ENCODE measurements at regions not wholly inside any gene's neighbourhood (a gene's known extent, or its start where the extent isn't known, plus 50 kb on each side); places are given as distances from the start of the nearest gene placed in this dataset.

DNA sequence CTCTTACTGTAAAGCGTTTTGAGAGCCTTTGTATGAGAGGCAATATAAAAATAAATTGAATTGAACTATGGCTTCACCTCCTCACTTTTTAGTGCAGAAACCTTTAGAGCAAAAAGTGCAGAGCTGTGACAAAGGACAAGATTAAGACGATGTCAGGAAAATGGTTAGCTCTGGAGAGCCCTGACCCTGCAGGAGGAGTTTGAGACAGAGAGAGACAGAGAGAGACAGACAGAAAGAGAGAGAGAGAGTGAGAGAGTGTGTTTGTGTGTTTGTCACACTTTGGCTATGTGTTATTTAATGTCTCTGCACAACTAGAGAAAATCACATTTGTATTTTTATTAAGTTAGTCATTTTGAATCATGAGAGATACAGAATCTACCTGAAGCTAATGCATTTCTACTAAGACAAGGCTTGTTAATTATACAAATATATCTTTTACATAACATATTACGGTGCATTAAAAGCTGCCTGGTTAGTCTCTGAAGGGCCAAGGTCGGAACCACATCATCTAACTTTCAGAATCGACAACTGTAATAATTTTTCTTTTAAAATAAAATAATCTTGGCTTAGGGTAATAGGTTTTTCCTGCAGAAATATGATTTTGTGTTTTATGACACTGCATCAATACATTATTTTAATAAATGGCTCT lies 423.5 kb upstream of the ZEB2 start:
- no peak for TF ChIP-seq CTCF (IDR thresholded peaks at IDR 0.05)
- Histone ChIP-seq H3K27ac (no peak overlapping the region), H3K4me1 (no peaks in the 10 kb centered on the region)

GRCh38 chr2:144942516-144943256 lies 422.8 kb upstream of the ZEB2 start:
- H3K4me2 ChIP-seq (ENCODE audit: low read length): no peak overlapping the region
- no peaks in the 10 kb centered on the region for H3K27me3 ChIP-seq (ENCODE audit: control insufficient read depth, insufficient read depth, low read length)
- no peaks in the 10 kb centered on the region for H3K4me1 ChIP-seq
- no peaks in the 10 kb centered on the region for H3K79me2 ChIP-seq
- TF ChIP-seq CTCF (IDR thresholded peaks at IDR 0.05): no peak
- H3K27ac ChIP-seq: no peak overlapping the region
- no peak overlapping the region for H3K9ac ChIP-seq
- no peak overlapping the region for H2AFZ ChIP-seq
- no peaks in the 10 kb centered on the region for H3K36me3 ChIP-seq (ENCODE audit: control insufficient read depth, insufficient read depth, low read length)
- H3K4me3 ChIP-seq (ENCODE audit: low read depth, low read length): no peak overlapping the region
- no peaks in the 10 kb centered on the region for H3K9me3 ChIP-seq (ENCODE audit: control insufficient read depth, low read length)

More for the DNA sequence above, 423.5 kb upstream of the ZEB2 start:
- no peak overlapping the region for H3K4me3 ChIP-seq (ENCODE audit: low read depth, low read length)
- no peaks in the 10 kb centered on the region for H3K9me3 ChIP-seq (ENCODE audit: control insufficient read depth, low read length)
- H3K9ac ChIP-seq: no peak overlapping the region
- no peak overlapping the region for H2AFZ ChIP-seq
- H3K79me2 ChIP-seq: no peaks in the 10 kb centered on the region
- no peaks in the 10 kb centered on the region for H3K36me3 ChIP-seq (ENCODE audit: control insufficient read depth, insufficient read depth, low read length)
- no peaks in the 10 kb centered on the region for H3K27me3 ChIP-seq (ENCODE audit: control insufficient read depth, insufficient read depth, low read length)
- no peak overlapping the region for H3K4me2 ChIP-seq (ENCODE audit: low read length)

DNA sequence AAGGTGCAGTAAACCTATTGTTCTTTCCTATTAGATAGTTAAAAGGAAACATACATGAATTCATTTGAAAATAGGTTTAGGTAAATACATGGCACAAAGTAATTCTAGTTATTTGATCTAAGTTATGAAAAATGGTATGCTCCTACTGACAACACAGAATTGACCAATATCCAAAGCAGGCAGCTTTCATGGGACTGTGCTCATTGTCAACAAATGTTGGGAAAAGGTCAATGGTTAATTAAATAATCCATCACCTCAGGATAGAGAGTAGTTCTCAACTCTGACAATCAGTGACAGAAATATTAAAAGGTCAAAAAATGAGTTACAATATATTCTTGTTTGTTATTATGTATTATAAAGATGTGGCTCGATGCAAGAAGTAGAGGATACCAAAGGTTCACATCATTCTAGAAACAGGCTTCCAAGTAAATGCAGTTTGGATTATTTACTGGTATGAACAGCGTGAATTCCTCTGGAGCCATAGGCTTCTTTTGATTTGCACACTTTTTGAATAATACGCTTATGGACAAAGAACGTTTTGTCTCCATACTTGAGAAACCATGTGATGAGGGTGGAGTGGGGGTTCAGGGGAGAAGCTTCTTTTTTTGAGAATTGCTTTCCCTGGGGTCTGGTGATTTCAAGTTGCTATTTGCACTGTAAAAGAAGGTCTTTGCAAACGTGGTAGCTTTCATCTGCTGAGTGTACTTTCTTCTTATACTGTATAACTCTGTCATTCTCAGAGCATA lies 422.0 kb upstream of the ZEB2 start:
- no peaks in the 10 kb centered on the region for H3K79me2 ChIP-seq
- H3K27ac ChIP-seq: no peak overlapping the region
- H3K27me3 ChIP-seq (ENCODE audit: control insufficient read depth, insufficient read depth, low read length): no peaks in the 10 kb centered on the region
- no peaks in the 10 kb centered on the region for H3K9me3 ChIP-seq (ENCODE audit: control insufficient read depth, low read length)
- TF ChIP-seq CTCF (IDR thresholded peaks at IDR 0.05): no peak
- no peak overlapping the region for H3K4me2 ChIP-seq (ENCODE audit: low read length)
- no peak overlapping the region for H3K4me3 ChIP-seq (ENCODE audit: low read depth, low read length)
- H3K9ac ChIP-seq: no peak overlapping the region
- H2AFZ ChIP-seq: no peak overlapping the region
- H3K36me3 ChIP-seq (ENCODE audit: control insufficient read depth, insufficient read depth, low read length): no peaks in the 10 kb centered on the region
- no peaks in the 10 kb centered on the region for H3K4me1 ChIP-seq

GRCh38 chr2:144939590-144939989 lies 419.7 kb upstream of the ZEB2 start:
- Histone ChIP-seq H3K4me2 (ENCODE audit: low read length) (no peak overlapping the region), H3K36me3 (ENCODE audit: control insufficient read depth, insufficient read depth, low read length) (no peaks in the 10 kb centered on the region), H3K79me2 (no peaks in the 10 kb centered on the region), H3K27me3 (ENCODE audit: control insufficient read depth, insufficient read depth, low read length) (no peaks in the 10 kb centered on the region), H3K9me3 (ENCODE audit: control insufficient read depth, low read length) (no peaks in the 10 kb centered on the region), H3K27ac (no peak overlapping the region), H2AFZ (no peak overlapping the region), H3K9ac (no peak overlapping the region), H3K4me1 (no peaks in the 10 kb centered on the region), H3K4me3 (ENCODE audit: low read depth, low read length) (no peak overlapping the region)
- TF ChIP-seq CTCF (IDR thresholded peaks at IDR 0.05): no peak

Data from parathyroid adenoma (tissue), 2 donors.